ENCODE measurements at regions not wholly inside any gene's neighbourhood (a gene's known extent, or its start where the extent isn't known, plus 50 kb on each side); places are given as distances from the start of the nearest gene placed in this dataset.

GRCh38 chr10:30184397-30185033 is 125.1 kb upstream of the JCAD start:
- no peak for TF ChIP-seq CTCF (conservative IDR thresholded peaks at IDR 0.05; ENCODE audit: low read length)
- TF ChIP-seq EZH2phosphoT487 (IDR thresholded peaks at IDR 0.05; ENCODE audit: borderline replicate concordance), result no peak

Measured in Loucy (cell line).